ENCODE measurements at regions not wholly inside any gene's neighbourhood (a gene's known extent, or its start where the extent isn't known, plus 50 kb on each side); places are given as distances from the start of the nearest gene placed in this dataset.
"Not testable (repeated sequence)": the region's sequence is repeated elsewhere in the genome, so short reads cannot be mapped to it uniquely, and the experiment has no call there.

DNA sequence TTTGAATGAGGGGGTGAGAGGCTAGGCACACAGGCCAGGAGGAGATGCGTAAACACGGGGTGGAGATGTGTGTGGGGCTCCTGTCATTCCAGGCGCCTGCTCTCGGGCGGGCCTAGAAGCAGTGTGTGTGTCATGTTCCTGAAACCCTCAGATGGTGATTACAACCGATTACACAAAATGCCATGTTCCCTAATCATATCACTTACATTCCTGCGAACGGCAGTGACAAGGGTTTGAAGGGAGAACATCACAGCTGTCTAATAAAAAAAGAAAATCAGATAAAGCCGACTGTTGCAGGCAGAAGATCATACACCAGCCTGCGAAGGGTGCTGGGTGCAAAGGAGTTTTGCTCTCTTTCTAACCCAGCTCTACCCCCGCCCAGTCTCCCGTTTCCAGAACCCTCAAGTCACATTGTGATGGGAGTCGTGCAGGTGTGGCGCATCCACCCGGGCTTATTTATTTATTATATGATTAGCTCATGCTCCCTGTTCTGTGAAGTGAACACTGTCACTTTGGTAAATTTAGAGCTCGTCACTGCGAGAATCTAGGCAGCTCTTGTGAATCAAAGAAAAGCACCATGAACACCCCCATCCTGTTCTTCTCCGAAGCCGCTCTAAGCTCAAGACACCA is 140.3 kb downstream of the NR2F2 start:
- DNase-seq (ENCODE audit: low read depth in 2 of 2) = no peak

GRCh38 chr15:96472681-96473080 is 142.2 kb downstream of the NR2F2 start:
- no peak for DNase-seq (ENCODE audit: low read depth in 2 of 2)

DNA sequence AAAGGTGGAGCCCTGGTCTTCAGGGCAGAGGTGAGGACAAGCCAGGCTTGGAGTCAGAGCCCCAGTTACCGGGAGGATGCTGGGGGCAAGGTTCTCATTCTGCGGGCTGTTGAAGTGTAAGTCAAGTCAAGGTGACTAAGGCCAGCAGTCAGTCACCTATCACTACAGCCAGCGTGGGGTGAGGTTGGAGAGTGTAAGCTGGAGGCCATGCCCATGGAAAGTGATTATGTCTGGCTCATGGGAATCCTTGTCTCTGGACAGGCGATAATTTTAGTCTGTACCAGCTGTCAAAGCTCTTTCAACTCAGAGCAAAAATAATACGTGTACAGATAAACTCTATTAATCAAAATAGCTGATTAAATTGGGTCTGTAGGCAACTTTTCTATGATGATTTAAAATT is 143.1 kb downstream of the NR2F2 start:
- DNase-seq (ENCODE audit: low read depth in 2 of 2) = no peak

GRCh38 chr15:96474231-96474664 is 143.7 kb downstream of the NR2F2 start:
- no peak for DNase-seq (ENCODE audit: low read depth in 2 of 2)

- DNase-seq (ENCODE audit: low read depth in 2 of 2) = no peak
Observed at GRCh38 chr15:96477227-96477626, 146.7 kb downstream of the NR2F2 start.

GRCh38 chr15:96484412-96484811 is 153.9 kb downstream of the NR2F2 start:
- not testable (repeated sequence) for DNase-seq (ENCODE audit: low read depth in 2 of 2)

- no peak for DNase-seq (ENCODE audit: low read depth in 2 of 2)
Observed at GRCh38 chr15:96484830-96485229, 154.3 kb downstream of the NR2F2 start.

- no peak for DNase-seq (ENCODE audit: low read depth in 2 of 2)
Observed at GRCh38 chr15:96487245-96487644, 156.7 kb downstream of the NR2F2 start.

GRCh38 chr15:96491066-96491699 is 160.7 kb downstream of the NR2F2 start:
- DNase-seq (ENCODE audit: low read depth in 2 of 2) = not testable (repeated sequence)

- not testable (repeated sequence) for DNase-seq (ENCODE audit: low read depth in 2 of 2)
Observed at GRCh38 chr15:96491700-96492644, 161.5 kb downstream of the NR2F2 start.

DNA sequence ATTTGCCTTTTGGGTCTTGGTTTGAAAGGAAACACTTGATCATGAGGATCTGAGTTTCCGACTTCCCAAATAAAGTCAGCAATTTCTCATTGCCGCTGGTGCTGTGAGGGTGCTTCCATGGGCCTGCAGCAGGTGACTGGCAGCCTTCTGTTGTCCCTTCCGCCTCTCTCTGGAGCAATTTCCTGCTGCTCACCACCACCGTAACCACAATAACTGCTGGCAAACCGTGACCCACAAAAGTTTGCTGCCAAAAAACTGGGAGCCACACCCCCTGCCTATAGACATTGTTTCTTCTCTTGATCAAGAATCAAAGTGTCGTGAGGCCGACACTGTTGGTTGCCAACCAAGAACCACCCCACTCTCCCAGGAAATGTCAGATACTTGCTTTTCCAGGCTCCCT is 164.0 kb downstream of the NR2F2 start:
- no peak for DNase-seq (ENCODE audit: low read depth in 2 of 2)

GRCh38 chr15:96495386-96495785 is 164.9 kb downstream of the NR2F2 start:
- DNase-seq (ENCODE audit: low read depth in 2 of 2) = no peak

DNA sequence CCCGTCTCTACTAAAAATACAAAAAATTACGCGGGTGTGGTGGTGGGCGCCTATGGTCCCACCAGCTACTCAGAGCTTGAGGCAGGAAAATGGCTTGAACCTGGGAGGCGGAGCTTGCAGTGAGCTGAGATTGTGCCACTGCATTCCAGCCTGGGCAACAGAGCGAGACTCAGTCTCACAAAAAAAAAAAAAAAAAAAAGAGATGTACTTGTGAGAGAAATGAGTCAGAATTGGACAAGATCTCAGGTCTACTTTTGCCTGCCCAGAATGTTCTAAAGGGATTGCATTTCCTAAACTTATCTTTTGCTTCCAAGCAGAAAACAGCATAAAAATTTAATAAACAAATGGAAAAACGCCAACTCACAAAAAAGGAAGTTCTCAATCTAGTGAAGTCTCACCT is 167.5 kb downstream of the NR2F2 start:
- no peak for DNase-seq (ENCODE audit: low read depth in 2 of 2)

DNA sequence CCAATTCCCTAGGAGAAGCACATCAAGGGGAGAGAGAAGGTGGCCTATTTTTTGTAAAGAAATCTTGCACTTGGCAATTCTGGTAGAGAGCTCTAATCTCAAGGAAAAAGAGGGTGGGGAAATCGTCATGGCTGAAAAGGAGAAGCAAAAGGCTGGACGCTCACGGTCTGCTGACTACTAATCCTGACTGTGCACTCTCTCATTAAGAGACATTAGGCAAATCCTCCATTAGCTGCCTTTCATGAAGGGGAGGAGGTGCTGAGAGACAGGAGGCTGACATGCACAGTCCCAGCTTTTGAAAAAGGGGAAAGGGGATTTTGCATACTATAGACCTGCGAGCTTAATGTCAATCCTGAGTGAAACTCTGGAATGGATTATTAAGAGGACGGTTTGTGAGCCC is 170.0 kb downstream of the NR2F2 start:
- DNase-seq (ENCODE audit: low read depth in 2 of 2) = no peak

DNA sequence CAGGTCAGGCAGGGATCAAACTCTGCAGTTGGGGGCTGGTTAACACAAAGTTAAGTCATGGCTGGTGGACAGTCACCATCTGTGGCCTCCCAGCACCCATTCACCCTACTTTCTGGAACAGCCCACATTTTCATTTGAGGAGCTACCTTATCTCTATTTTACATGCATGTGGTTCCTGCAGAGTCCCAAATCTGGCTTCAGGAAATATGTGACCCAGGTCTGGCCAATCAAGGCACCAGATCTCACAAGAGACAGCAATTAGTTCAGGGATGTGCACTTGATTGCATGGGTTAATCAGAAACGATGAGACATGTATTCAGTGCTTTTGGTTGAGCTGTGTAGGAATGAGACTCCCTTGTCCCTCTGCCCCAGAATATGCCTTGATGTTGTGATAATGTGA is 170.9 kb downstream of the NR2F2 start:
- no peak for DNase-seq (ENCODE audit: low read depth in 2 of 2)

GRCh38 chr15:96502196-96502595 is 171.7 kb downstream of the NR2F2 start:
- no peak for DNase-seq (ENCODE audit: low read depth in 2 of 2)

GRCh38 chr15:96503276-96503675 is 172.8 kb downstream of the NR2F2 start:
- no peak for DNase-seq (ENCODE audit: low read depth in 2 of 2)

DNA sequence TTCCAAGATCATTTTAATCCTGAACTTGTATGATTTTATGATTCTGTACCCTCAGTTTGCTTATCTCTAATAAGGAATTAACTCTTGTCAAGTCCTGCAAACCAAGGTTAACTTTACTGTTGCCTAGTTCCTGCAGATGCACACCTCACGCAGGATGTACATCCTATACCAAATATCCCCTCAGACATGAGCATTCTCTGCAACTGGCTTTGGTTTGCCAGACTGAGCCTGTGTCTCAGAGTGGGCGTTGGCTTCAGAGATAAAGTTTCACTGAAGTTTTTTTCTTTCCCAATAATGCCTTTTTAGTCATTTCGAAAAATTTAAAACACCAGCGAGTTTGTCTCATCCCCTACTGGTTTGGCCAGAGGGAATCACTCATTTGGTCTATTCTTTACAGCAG is 173.9 kb downstream of the NR2F2 start:
- no peak for DNase-seq (ENCODE audit: low read depth in 2 of 2)

GRCh38 chr15:96505014-96505413 is 174.5 kb downstream of the NR2F2 start:
- DNase-seq (ENCODE audit: low read depth in 2 of 2) = no peak

DNA sequence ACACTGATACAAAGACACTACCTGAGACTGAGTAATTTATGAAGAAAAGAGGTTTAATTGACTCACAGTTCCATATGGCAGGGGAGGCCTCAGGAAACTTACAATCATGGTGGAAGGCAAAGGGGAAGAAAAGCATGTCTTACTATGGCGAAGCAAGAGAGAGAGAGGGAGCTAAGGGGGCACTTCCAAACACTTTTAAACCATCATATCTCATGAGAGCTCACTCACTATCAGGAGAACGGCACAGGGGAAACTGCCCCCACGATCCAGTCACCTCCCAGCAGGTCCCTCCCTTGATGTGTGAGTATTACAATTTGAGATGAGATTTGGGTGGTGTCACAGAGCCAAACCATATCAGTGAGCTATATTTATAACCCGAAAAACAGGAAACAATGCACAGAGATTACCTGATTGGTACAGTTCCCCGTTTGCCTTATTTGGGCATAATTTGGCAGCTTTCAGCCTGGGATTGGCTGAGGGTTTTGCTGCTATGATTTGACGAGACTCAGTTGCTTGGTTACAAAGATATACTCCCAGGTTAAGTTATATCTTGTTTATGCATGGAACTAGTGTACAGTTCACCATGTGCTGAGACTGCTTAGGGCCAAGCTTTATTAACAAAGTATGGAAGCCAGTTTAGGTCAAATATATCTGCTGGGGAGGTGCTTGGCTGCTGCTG is 184.2 kb downstream of the NR2F2 start:
- DNase-seq (ENCODE audit: low read depth in 2 of 2) = no peak

GRCh38 chr15:96515371-96515770 is 184.9 kb downstream of the NR2F2 start:
- DNase-seq (ENCODE audit: low read depth in 2 of 2) = no peak

DNA sequence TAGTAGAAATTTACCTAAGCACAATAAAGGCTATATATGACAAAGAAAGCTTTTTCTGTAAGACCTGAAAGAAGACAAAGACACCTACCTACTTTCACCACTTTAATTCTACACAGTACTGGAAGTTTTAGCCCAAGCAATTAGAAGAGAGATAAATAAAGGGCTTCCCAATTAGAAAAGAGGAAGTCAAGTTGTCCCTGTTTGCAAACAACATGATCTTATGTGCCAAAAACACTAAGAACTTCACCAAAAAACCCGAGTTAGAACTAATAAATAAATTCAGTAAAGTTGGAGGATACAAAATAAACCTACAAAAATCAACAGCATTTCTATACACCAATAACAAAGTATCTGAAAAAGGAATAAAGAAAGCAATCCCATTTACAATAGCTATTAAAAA is 190.9 kb downstream of the NR2F2 start:
- DNase-seq (ENCODE audit: low read depth in 2 of 2) = no peak
